C4-2B (cell line): ENCODE measurements at regions not wholly inside any gene's neighbourhood (a gene's known extent, or its start where the extent isn't known, plus 50 kb on each side); places are given as distances from the start of the nearest gene placed in this dataset.

Experiments
- CTCF ChIP-seq: fragments of 450-650 bp; conservative IDR thresholded peaks from 2 replicates; pipeline ENCODE4 v1.5.1; 2017; ENCODE audit warnings: mild to moderate bottlenecking
- ZFX ChIP-seq: fragments of 450-650 bp; IDR thresholded peaks from 2 replicates; pipeline ENCODE4 v1.6.1; 2017

GRCh38 chr13:70375718-70376117, 267.5 kb upstream of the KLHL1 start:
- TF ChIP-seq CTCF (no peak), ZFX (no peak)
